Kidney epithelial cell (primary cell): ENCODE measurements at regions not wholly inside any gene's neighbourhood (a gene's known extent, or its start where the extent isn't known, plus 50 kb on each side); places are given as distances from the start of the nearest gene placed in this dataset.

Source experiments
- DNase-seq: peaks from one replicate; pipeline ENCODE4 v3.0.0-alpha.2; 2010; ENCODE audit warnings: low read depth
- H3K27me3 ChIP-seq: 2 replicates; pipeline ENCODE4 v1.6.0; 2011; ENCODE audit warnings: low read length; ENCODE audit not compliant: control insufficient read depth, insufficient read depth
- H3K36me3 ChIP-seq: 2 replicates; pipeline ENCODE4 v1.5.1; 2011; ENCODE audit warnings: low read length; ENCODE audit not compliant: control insufficient read depth, insufficient read depth
- H3K4me3 ChIP-seq: 2 replicates; pipeline ENCODE4 v1.5.1; 2011; ENCODE audit warnings: low read depth, mild to moderate bottlenecking, control low read depth, low read length
- CTCF ChIP-seq: IDR thresholded peaks from 2 replicates; pipeline ENCODE4 v1.5.1; 2011; ENCODE audit warnings: mild to moderate bottlenecking, moderate library complexity, low read length, control low read depth, inconsistent platforms; ENCODE audit not compliant: insufficient read depth, poor library complexity, severe bottlenecking

GRCh38 chr21:27819299-27819698 lies 852.4 kb upstream of the ADAMTS5 start:
- Histone ChIP-seq H3K4me3 (no peak overlapping the region), H3K36me3 (no peaks in the 10 kb centered on the region), H3K27me3 (no peaks in the 10 kb centered on the region)
- no peak for TF ChIP-seq CTCF
- no peak for DNase-seq

- DNase-seq = peak; percentile 44
- no peaks in the 10 kb centered on the region for H3K36me3 ChIP-seq
These were observed 852.0 kb upstream of the ADAMTS5 start for GRCh38 chr21:27818847-27819246.

GRCh38 chr21:27817902-27818623 lies 851.2 kb upstream of the ADAMTS5 start:
- no peaks in the 10 kb centered on the region for H3K27me3 ChIP-seq
- no peak for DNase-seq
- H3K36me3 ChIP-seq = no peaks in the 10 kb centered on the region
- TF ChIP-seq CTCF = no peak
- no peak overlapping the region for H3K4me3 ChIP-seq

More at GRCh38 chr21:27818847-27819246, 852.0 kb upstream of the ADAMTS5 start:
- Histone ChIP-seq H3K27me3 (no peaks in the 10 kb centered on the region), H3K4me3 (no peak overlapping the region)
- no peak for TF ChIP-seq CTCF

GRCh38 chr21:27817074-27817473 lies 850.2 kb upstream of the ADAMTS5 start:
- Histone ChIP-seq H3K4me3 (no peak overlapping the region), H3K27me3 (no peaks in the 10 kb centered on the region), H3K36me3 (no peaks in the 10 kb centered on the region)
- TF ChIP-seq CTCF = no peak
- no peak for DNase-seq

- no peaks in the 10 kb centered on the region for H3K27me3 ChIP-seq
- no peak for DNase-seq
- no peak for TF ChIP-seq CTCF
- H3K36me3 ChIP-seq = no peaks in the 10 kb centered on the region
- H3K4me3 ChIP-seq = no peak overlapping the region
These were observed 849.4 kb upstream of the ADAMTS5 start for GRCh38 chr21:27816301-27816700.

- no peak for TF ChIP-seq CTCF
- Histone ChIP-seq H3K4me3 (no peak overlapping the region), H3K36me3 (no peaks in the 10 kb centered on the region), H3K27me3 (no peaks in the 10 kb centered on the region)
- DNase-seq = no peak
These were observed 847.3 kb upstream of the ADAMTS5 start for GRCh38 chr21:27814226-27814625.
